GM18505 (cell line): ENCODE measurements at regions not wholly inside any gene's neighbourhood (a gene's known extent, or its start where the extent isn't known, plus 50 kb on each side); places are given as distances from the start of the nearest gene placed in this dataset.

ENCODE experiments used
- ATAC-seq: cut with Tn5 transposase; IDR thresholded peaks from one replicate; pipeline ENCODE4 v1.9.1; 2021; ENCODE audit not compliant: unreplicated experiment
- POLR2A ChIP-seq: IDR thresholded peaks from 4 replicates; pipeline ENCODE4 v1.6.1; 2011; ENCODE audit warnings: borderline replicate concordance; ENCODE audit not compliant: insufficient read depth, insufficient read length; ENCODE audit errors: extremely low read depth

DNA sequence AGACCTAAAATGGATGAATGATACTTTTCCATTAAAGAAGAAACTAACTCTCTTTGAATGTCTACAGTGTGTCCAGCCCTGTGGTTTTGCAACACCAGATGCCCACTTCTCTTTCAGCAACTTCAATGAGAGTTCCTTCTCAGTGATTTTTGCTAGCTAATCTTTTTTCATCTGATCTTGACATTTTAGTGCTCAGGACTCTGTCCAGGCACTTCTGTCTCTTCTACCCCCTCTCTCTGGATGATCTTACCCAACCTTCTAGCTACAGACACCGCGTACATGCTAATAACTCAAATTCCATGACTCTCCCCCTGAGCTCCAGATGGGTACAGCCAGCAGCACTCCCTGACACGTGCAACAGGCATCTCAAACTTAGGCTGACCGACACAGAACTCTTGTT lies 161.1 kb upstream of the FOXN3 start:
- no peak for ATAC-seq
- TF ChIP-seq POLR2A = no peak

DNA sequence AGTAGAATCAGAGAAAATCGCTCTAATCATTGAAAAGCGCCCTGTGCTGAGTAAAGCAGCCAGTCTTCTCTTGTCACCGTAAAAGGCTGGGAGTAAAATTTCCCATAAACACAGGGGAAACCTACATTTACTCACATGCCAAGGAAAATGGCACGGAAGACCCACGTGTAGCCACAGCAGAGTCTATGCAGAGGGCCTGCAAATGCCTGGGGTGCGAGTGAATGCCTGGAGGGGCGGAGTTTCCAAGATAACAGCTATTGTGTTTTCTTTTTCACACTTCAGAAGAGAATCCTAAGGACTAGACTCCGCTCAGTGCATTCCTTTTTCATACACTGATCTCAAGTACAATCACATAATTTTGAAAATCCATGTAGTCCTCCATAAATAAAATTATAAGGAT lies 159.9 kb upstream of the FOXN3 start:
- TF ChIP-seq POLR2A = no peak
- no peak for ATAC-seq

DNA sequence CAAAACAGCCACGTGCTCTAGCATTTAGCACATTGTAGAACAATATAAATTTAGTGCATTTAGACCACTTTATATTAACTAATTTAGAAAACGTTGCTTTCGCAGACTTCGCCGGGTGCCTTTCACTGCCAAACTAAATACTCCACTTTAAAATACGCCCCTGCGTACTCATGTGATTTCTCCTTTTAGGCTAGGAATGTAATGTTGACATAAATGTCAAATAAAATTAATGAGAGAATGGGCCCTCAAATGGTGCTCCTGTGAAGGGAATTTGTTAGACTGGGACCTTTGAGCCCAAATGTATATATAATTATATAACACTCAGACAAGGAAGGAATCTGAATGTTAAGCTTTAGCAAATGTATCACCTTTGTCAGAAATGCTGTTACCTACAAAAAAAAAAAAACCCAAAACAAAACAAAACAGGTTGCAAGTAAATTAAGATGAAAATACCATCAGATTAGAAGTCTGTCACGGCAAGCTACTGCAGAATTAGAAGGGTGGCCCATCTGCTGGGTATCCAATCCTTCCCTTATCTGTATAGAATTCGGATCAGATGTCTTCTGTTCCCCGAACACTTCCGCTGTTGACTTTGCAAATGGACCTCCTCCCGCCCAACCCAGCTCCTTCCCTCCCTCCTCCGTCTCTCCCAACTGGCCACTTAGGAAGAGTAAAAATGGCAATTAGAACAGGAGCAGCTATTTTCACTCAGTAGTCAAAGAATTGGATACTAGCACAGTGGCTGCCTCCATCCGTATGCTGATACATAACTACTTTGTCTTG lies 159.3 kb upstream of the FOXN3 start:
- ATAC-seq = no peak
- TF ChIP-seq POLR2A = no peak

DNA sequence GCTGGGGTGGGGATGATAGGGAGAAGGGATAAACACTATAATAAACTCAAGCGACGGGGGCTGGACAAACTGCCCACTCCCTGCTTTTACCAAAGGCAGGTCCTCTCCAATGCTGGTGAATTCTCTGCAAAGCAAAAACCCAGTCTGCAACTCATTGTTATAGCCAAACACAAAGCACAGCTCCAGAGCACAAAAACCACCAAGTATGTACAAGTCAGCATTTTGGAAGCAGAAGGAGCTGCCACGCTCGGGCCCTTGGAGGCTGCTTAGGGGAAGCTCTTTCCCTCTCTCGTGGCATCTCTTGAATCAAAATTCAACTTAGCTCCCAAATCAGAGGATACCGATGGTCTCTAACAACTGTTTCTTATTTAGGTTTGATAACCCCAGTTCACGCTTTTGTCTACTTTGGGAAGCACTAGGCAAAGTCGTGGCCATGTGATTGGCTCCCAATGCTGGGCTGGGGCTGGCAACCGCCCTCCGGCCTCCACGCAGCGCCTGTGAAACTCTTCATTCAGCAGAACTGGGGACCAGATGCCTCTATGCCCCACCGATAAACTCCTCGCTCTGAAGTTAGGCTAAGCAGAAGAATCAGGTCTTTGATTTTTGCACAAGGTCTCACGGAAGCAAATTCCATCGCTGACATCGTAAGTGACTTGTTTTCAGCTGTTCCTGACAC lies 158.5 kb upstream of the FOXN3 start:
- ATAC-seq = no peak
- no peak for TF ChIP-seq POLR2A

DNA sequence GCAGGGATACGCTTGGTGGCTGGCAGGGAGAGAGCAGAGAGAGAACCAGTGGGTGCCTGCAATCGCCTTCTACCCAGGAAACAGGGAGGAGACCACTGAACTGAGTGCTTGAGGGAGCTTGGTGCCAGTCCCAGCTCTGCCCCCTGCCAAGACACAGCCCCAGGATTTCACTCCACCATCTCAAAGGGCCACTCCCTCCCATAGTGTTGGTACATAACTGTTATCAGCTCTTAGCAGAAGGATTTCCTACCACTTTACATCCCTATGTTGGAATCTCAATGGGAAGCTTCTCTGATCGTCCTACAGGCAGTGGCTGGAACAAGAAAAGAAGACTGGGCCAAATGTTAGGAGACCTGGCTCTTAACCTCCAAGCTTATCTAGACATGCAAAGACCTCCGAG lies 157.4 kb upstream of the FOXN3 start:
- TF ChIP-seq POLR2A = no peak
- ATAC-seq = no peak

DNA sequence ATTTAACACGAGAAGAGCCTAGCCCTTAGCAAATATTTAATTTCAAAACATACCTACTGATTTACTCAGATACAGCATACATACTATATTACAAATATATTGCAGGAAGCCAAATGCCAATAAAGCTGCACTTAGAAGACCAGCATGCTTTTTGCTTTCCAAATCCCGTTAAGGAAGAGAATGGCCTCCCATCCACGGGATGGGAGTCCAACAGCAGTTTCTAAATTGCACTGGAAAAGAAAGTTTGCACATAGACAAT lies 156.3 kb upstream of the FOXN3 start:
- no peak for TF ChIP-seq POLR2A
- ATAC-seq = no peak

DNA sequence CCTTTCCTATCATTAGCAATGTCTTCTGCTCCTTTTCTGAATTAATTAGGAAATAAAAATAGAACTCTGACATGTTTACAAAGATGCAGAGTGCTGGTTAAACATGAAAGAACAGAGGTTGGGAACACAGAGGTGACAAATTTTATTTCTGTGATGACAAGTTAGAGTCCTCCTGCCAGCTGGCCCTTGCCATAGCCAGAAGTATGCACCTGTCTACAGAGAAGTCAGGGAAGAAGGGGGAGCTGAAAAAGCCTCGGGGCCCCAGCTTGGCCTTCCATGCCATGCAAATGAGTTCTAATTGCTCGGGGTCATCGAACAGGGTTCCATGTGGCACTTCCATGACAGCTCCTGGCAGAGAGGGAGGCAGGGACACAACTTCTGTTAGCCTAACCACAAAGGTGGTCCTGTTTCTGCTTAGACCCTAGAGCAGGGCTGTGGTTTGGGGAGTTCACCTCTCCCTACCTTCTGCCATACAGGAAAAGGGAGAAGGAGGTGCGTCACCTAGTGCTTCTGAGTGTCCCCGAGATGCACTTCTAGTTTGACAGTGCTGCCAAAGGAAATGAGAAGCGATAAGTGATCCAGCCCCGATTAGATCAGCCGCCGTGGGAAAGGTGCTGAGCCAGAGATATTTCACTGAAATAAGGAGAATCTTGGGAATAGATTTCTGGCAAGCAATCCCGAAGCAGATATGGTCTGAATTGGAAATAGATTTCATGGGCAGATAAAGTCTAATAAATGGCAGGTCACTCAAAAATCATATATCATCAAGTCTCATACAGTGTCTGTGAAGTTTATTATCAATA lies 155.8 kb upstream of the FOXN3 start:
- TF ChIP-seq POLR2A = no peak

DNA sequence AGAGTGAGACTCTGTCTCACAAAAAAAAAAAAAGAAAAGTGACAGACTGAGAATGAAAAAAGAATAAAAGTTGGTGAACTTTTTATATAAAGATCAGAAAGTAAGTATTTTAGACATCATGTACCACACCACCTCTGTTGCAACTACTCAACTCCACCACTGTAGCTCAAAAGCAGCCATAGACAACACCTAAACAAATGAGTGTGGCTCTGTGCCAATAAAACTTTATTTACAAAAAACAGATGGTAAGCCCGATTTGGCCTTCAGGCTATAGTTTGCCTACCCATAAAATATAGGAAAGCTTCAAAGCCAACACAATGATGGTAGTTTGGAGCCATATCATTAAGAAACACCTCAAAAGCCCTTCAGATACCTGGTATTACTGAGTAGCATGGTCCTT lies 154.5 kb upstream of the FOXN3 start:
- TF ChIP-seq POLR2A = no peak
- no peak for ATAC-seq

More for the DNA sequence above, 155.8 kb upstream of the FOXN3 start:
- ATAC-seq = no peak

DNA sequence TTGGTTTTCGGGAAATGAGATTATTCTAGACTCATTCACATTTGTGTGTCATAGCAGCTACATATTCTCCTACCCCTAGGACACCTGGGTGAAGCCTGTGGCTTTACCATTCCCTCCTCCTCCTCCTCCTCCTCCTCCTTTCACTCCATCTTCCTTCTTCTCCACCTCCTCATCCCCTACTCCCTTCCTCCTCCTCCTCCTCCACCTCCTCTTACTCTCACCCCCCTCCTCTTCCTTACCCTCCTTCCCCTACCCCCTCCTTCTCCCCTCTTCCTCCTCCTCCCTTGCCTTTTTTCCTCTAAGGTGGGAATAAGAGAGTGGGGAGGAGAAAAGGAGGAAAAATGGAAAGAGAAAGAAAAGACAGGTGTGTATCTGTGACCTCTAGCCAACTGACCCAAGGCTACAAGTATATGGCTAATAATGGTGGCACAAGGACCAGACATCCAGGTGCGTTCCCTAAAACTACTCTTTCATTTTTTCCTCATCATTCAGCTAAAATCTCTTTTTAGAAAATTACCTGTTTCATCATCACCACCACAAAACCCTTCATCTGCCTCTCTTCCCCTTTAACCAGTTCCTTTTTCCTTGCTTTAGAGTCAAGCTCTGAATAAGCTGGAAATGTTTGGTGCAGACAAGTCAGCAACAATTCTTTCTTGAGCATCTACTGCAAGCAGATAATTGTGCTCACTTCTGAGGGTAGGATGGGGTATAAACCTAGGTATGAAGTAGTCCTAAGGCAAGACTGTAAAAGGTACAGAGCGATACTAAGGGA lies 149.8 kb upstream of the FOXN3 start:
- ATAC-seq = no peak
- no peak for TF ChIP-seq POLR2A

DNA sequence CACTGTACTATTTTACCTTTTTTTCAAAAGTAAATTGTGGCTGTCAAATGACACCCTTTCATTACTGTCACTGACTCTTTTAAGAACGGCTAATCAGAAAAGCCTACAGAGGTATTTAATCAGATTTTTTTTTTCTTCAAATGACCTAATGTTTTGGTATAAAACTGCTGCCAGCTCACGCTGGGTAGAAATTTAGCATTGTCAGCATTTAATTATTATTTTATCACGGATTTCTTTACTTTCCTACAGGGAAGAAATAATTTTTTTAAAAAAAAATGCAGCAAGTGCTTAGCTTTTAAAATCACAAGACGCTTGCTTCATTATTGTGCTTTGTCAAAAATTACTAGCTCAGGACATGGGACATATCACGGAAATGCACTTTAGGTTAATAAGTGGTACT lies 149.1 kb upstream of the FOXN3 start:
- no peak for ATAC-seq
- TF ChIP-seq POLR2A = no peak

DNA sequence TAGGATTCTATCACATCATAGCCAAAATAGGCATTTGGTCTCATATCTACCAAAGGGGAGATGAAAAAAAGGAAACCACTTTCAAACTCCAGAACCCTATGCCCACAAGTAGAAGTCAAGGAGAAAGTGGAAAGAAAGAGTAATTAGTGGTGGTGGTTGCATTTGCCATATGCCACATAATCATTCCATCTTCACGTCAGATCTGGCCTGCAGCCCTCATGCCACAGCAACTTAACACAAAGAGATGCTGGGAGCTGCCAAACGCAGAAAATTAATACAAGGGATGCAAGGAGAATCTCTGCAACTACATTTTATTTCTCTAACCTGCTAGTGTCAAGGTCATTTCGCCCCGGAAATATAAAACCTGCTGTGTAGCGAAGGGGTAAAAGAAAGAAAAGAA lies 148.6 kb upstream of the FOXN3 start:
- no peak for ATAC-seq

DNA sequence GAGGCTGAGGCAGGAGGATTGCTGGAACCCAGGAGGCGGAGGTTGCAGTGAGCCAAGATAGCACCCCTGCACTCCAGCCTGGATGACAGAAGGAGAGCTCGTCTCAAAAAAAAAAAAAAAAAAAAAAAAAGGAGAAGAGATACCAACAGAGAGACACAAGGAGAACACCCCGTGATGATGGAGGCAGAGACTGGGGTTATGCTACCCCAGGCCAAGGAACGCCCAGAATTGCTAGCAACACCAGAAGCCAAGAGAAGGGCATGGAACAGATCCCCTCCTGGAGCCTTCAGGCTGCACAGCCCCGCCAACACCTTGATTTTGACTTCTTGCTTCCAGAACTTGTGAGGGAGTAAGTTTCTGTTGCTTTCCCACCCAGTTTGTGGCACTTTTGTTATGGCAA lies 148.0 kb upstream of the FOXN3 start:
- TF ChIP-seq POLR2A = no peak
- no peak for ATAC-seq

More for the DNA sequence above, 148.6 kb upstream of the FOXN3 start:
- no peak for TF ChIP-seq POLR2A

DNA sequence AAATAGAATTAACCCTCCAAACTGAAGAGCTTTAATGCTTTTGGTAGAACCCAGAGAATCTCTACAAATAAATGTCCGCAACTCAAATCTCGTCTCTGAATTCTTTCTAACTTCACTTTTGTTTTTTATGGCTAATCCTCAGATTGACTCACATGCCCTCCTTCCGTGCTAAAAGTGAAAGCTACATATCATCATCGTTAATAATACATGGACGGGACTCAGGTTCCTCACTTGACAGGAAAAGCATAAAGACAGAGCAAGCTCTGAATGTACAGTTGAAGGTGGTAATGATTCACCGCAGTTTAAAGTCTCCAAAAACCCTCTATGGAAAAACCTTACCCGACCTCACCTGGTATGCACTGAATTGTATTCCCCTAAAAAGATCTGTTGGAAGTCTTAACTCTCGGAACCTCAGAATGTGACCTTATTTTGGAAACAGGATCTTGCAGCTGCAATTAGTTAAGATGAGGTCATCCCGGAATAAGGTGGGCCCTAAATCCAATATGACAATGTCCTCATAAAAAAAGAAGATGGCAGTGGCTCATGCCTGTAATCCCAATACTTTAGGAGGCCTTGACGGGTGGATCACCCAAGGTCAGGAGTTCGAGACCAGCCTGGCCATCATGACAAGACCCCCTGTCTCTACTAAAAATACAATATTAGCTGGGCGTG lies 147.4 kb upstream of the FOXN3 start:
- ATAC-seq = no peak
- TF ChIP-seq POLR2A = no peak
